ENCODE measurements at regions not wholly inside any gene's neighbourhood (a gene's known extent, or its start where the extent isn't known, plus 50 kb on each side); places are given as distances from the start of the nearest gene placed in this dataset.

DNA sequence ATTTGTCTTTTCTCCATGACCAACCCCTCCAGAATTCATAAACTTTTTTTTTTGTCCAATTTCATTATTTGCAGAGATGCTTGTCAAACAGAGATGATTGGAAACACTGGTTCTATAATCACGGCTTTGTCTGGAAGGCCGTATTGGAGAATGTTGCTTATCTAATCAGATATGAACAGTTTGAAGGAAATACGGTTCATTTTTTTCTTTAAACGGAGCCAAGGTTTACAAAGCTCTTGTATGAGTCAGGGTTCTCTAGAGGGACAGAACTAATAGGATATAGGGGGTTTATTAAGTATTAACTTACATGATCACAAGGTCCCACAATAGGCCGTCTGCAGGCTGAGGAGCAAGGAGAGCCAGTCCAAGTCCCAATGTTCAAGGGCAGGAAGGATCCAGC is 1415.8 kb downstream of the C4orf33 start:
- CTCF ChIA-PET: no interaction called here
- TF ChIP-seq FOXM1 (IDR thresholded peaks at IDR 0.05; ENCODE audit: borderline replicate concordance) (no peak), HDGF (IDR thresholded peaks at IDR 0.05; ENCODE audit: borderline replicate concordance) (no peak), L3MBTL2 (conservative IDR thresholded peaks at IDR 0.05) (no peak), FOXA1 (IDR thresholded peaks at IDR 0.05) (no peak), SP1 (IDR thresholded peaks at IDR 0.05) (no peak), LEF1 (IDR thresholded peaks at IDR 0.05; ENCODE audit: borderline replicate concordance) (no peak), CTBP1 (IDR thresholded peaks at IDR 0.05; ENCODE audit: borderline replicate concordance) (no peak)
- no peak for DNase-seq (ENCODE audit: extremely low spot score)
- POLR2A ChIA-PET: no interaction called here

DNA sequence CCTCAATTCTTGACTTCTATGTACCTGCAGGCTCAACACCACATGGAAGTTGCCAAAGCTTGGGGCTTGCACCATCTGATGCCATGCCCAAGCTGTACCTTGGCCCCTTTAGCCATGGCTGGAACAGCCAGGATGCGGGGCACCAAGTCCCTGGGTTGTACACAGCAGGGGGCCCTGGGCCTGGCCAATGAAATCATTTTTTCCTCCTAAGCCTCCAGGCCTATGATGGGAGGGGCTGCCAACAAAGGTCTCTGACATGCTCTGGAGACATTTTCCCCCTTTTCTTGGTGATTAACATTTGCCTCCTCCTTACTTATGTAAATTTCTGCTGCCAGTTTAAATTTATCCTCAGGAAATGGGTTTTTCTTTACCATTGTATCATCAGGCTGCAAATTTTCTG is 1428.1 kb downstream of the C4orf33 start:
- POLR2A ChIA-PET: no interaction called here
- no peak for DNase-seq (ENCODE audit: extremely low spot score)
- no peak for TF ChIP-seq HDGF (IDR thresholded peaks at IDR 0.05; ENCODE audit: borderline replicate concordance)
- TF ChIP-seq FOXK2 (IDR thresholded peaks at IDR 0.05): no peak
- CTCF ChIA-PET: no interaction called here

DNA sequence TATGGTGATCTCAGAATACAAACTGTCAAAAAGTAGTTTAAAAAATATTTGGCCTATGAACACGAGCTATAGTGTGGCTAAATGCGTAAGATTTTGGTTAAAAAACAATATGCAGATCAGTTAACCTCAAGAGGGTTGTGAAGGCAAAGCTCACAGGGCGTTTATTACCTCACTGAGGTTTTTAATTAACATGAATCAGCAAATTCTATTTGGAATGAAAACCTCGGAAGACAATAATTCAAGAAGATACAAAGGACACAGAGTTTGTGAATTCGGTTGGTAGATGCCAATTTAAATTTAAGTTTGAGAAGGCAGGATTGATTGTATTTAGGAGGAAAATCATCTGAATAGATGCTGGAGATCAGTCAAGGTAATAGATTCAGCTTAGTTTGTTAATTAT is 1434.6 kb downstream of the C4orf33 start:
- CTCF ChIA-PET: no interaction called here
- DNase-seq (ENCODE audit: extremely low spot score): no peak
- no peak for TF ChIP-seq ARNT (IDR thresholded peaks at IDR 0.05)
- TF ChIP-seq ZNF384 (IDR thresholded peaks at IDR 0.05): no peak
- TF ChIP-seq FOXM1 (IDR thresholded peaks at IDR 0.05; ENCODE audit: borderline replicate concordance): no peak
- TF ChIP-seq, protein P1, sequence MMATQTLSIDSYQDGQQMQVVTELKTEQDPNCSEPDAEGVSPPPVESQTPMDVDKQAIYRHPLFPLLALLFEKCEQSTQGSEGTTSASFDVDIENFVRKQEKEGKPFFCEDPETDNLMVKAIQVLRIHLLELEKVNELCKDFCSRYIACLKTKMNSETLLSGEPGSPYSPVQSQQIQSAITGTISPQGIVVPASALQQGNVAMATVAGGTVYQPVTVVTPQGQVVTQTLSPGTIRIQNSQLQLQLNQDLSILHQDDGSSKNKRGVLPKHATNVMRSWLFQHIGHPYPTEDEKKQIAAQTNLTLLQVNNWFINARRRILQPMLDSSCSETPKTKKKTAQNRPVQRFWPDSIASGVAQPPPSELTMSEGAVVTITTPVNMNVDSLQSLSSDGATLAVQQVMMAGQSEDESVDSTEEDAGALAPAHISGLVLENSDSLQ (IDR thresholded peaks at IDR 0.05): no peak
- no peak for TF ChIP-seq NFRKB (IDR thresholded peaks at IDR 0.05)
- TF ChIP-seq FOXA1 (IDR thresholded peaks at IDR 0.05): no peak
- TF ChIP-seq L3MBTL2 (conservative IDR thresholded peaks at IDR 0.05): no peak
- no peak for TF ChIP-seq LEF1 (IDR thresholded peaks at IDR 0.05; ENCODE audit: borderline replicate concordance)
- TF ChIP-seq ELF4 (IDR thresholded peaks at IDR 0.05): no peak
- TF ChIP-seq FOXK2 (IDR thresholded peaks at IDR 0.05): no peak
- no peak for TF ChIP-seq HDGF (IDR thresholded peaks at IDR 0.05; ENCODE audit: borderline replicate concordance)
- no peak for TF ChIP-seq SP1 (IDR thresholded peaks at IDR 0.05)
- TF ChIP-seq TARDBP (IDR thresholded peaks at IDR 0.05): no peak
- no peak for TF ChIP-seq BHLHE40 (IDR thresholded peaks at IDR 0.05; ENCODE audit: borderline replicate concordance)
- TF ChIP-seq CTBP1 (IDR thresholded peaks at IDR 0.05; ENCODE audit: borderline replicate concordance): no peak
- TF ChIP-seq SUZ12 (IDR thresholded peaks at IDR 0.05): no peak

DNA sequence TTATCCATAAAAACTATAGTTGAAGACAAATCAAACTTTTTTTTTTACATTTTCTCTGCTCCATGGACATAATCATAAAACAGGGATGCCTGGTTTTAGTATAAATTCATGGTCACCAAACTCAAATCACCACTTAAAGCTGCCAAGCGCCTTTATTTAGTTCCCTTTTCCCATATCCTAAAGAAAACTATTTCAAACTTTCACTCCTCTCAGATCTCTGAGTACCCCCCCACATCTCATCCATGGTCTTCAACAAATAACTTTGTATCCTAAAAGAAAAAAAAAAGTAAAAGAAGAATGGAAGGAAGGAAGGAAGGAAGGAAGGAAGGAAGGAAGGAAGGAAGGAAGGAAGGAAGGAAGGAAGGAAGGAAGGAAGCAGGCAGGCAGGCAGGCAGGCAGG is 1438.7 kb downstream of the C4orf33 start:
- no peak for DNase-seq (ENCODE audit: extremely low spot score)
- ChIA-PET CTCF (no interaction called here), POLR2A (no interaction called here)
- TF ChIP-seq TARDBP (IDR thresholded peaks at IDR 0.05) (no peak), FOXM1 (IDR thresholded peaks at IDR 0.05; ENCODE audit: borderline replicate concordance) (no peak), CTBP1 (IDR thresholded peaks at IDR 0.05; ENCODE audit: borderline replicate concordance) (no peak), FOXA1 (IDR thresholded peaks at IDR 0.05) (no peak), LEF1 (IDR thresholded peaks at IDR 0.05; ENCODE audit: borderline replicate concordance) (no peak), BHLHE40 (IDR thresholded peaks at IDR 0.05; ENCODE audit: borderline replicate concordance) (no peak), ZNF384 (IDR thresholded peaks at IDR 0.05) (no peak), FOXK2 (IDR thresholded peaks at IDR 0.05) (no peak), HDGF (IDR thresholded peaks at IDR 0.05; ENCODE audit: borderline replicate concordance) (no peak), SUZ12 (IDR thresholded peaks at IDR 0.05) (no peak)

More for the DNA sequence above, 1434.6 kb downstream of the C4orf33 start:
- POLR2A ChIA-PET: no interaction called here

DNA sequence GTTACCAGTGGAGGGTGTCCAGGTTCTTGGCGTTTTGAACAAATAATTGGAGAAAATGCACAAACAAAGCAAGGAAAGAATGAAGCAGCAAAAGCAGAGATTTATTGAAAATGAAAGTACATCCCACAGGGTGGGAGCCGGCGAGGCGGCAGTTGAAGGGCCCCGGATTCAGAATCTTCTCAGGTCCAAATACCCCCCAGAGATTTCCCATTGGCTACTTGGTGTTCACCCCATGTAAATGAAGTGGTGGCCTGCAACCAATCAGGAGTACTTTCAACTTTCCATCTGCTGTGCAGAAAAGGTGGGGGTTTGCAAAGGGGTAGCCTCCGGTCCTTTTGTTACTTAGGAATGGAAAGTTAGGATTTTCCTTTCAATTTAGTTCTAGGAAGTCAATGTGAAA is 1447.0 kb downstream of the C4orf33 start:
- CTCF ChIA-PET: no interaction called here
- DNase-seq (ENCODE audit: extremely low spot score): no peak
- TF ChIP-seq BHLHE40 (IDR thresholded peaks at IDR 0.05; ENCODE audit: borderline replicate concordance): no peak
- TF ChIP-seq ZNF384 (IDR thresholded peaks at IDR 0.05): no peak
- TF ChIP-seq ELF4 (IDR thresholded peaks at IDR 0.05): no peak
- TF ChIP-seq NFRKB (IDR thresholded peaks at IDR 0.05): no peak
- no peak for TF ChIP-seq ARNT (IDR thresholded peaks at IDR 0.05)
- TF ChIP-seq LEF1 (IDR thresholded peaks at IDR 0.05; ENCODE audit: borderline replicate concordance): no peak
- no peak for TF ChIP-seq HDGF (IDR thresholded peaks at IDR 0.05; ENCODE audit: borderline replicate concordance)
- TF ChIP-seq CTBP1 (IDR thresholded peaks at IDR 0.05; ENCODE audit: borderline replicate concordance): no peak
- TF ChIP-seq SUZ12 (IDR thresholded peaks at IDR 0.05): no peak

DNA sequence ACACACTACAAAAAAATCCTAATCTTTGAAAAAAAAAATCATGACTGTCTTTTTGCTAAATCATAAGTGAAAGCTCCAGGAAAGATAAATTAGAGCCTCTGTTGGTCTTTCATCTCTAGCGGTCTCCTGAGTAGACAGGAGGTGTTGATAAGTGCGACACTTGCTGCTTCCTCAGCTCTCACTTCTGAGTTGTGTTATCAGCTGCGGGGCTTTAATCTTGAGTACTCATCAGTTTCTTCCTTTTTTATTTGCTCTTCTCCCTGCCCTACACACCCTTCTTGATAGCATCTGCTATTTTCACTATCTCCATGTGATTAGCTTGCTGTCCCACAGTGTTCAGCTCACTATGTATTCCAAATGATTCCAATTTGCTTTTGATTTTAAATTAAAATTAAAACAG is 1449.2 kb downstream of the C4orf33 start:
- CTCF ChIA-PET: interaction anchor here (0.6 kb wide), 1 partner anchor 159 kb away, joined by 3 read pairs; no protein-coding TSS in a partner anchor
- POLR2A ChIA-PET: no interaction called here
- no peak for DNase-seq (ENCODE audit: extremely low spot score)
- TF ChIP-seq SUZ12 (IDR thresholded peaks at IDR 0.05) (no peak), ELF4 (IDR thresholded peaks at IDR 0.05) (no peak), TARDBP (IDR thresholded peaks at IDR 0.05) (no peak), SP1 (IDR thresholded peaks at IDR 0.05) (no peak), FOXA1 (IDR thresholded peaks at IDR 0.05) (no peak), L3MBTL2 (conservative IDR thresholded peaks at IDR 0.05) (no peak), BHLHE40 (IDR thresholded peaks at IDR 0.05; ENCODE audit: borderline replicate concordance) (no peak)
- TF ChIP-seq, protein P1 (IDR thresholded peaks at IDR 0.05): no peak

More for the DNA sequence above, 1447.0 kb downstream of the C4orf33 start:
- POLR2A ChIA-PET: no interaction called here

DNA sequence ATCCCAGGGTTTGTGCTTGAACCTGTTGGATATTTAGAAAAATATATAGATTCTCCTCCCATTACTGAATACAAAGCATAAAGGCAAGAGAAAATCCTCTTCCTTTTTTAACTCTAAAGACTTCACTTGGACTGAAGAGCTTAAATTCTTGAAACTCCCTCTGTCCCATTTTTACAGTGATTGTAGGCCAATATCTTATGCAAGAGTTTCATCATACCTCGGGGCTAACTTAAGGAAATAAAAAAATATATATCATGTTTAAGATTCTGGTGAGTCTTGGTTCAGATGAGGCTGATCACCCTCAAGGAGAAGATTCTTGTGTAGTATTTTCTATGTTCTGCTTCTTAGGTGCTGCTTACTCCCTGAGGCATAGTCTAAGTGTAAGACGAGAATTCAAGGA is 1449.6 kb downstream of the C4orf33 start:
- CTCF ChIA-PET: interaction anchor here (0.6 kb wide), 1 partner anchor 159 kb away, joined by 3 read pairs; no protein-coding TSS in a partner anchor
- POLR2A ChIA-PET: no interaction called here
- TF ChIP-seq SUZ12 (IDR thresholded peaks at IDR 0.05) (no peak), ELF4 (IDR thresholded peaks at IDR 0.05) (no peak), L3MBTL2 (conservative IDR thresholded peaks at IDR 0.05) (no peak), HDGF (IDR thresholded peaks at IDR 0.05; ENCODE audit: borderline replicate concordance) (no peak), LEF1 (IDR thresholded peaks at IDR 0.05; ENCODE audit: borderline replicate concordance) (no peak)
- TF ChIP-seq, protein P1 (IDR thresholded peaks at IDR 0.05): no peak
- DNase-seq (ENCODE audit: extremely low spot score): no peak

Measured in HEK293T (cell line).